ENCODE measurements at regions not wholly inside any gene's neighbourhood (a gene's known extent, or its start where the extent isn't known, plus 50 kb on each side); places are given as distances from the start of the nearest gene placed in this dataset.

GRCh38 chr2:42859006-42859552 lies 66.7 kb upstream of the HAAO start:
- no CpG with 5 or more reads among the region's 2 CpGs for WGBS (ENCODE audit: insufficient coverage)
- H3K27me3 ChIP-seq (ENCODE audit: control insufficient read depth, insufficient read depth, low read length), result no peaks in the 10 kb centered on the region
- H3K4me3 ChIP-seq (ENCODE audit: low read depth, low read length), result no peak overlapping the region
- H3K9me3 ChIP-seq (ENCODE audit: control insufficient read depth, insufficient read depth, low read length), result peaks cover 2% of the 10 kb centered on the region
- no peak overlapping the region for H3K27ac ChIP-seq (ENCODE audit: low read depth, low read length)
- peak in 5 of 6 donors; percentile 54 to 75 (median 58) for DNase-seq (ENCODE audit: low read depth in 4 of 6, low spot score in 6 of 6)
- no peaks in the 10 kb centered on the region for H3K36me3 ChIP-seq (ENCODE audit: control insufficient read depth, insufficient read depth, low read length)
- H3K4me1 ChIP-seq (ENCODE audit: control insufficient read depth, insufficient read depth, low read length), result peaks cover 8% of the 10 kb centered on the region

GRCh38 chr2:42858140-42859005 lies 66.0 kb upstream of the HAAO start:
- DNase-seq (ENCODE audit: low read depth in 4 of 6, low spot score in 6 of 6), result no peak
- Histone ChIP-seq H3K4me1 (ENCODE audit: control insufficient read depth, insufficient read depth, low read length) (peaks cover 15% of the 10 kb centered on the region), H3K9me3 (ENCODE audit: control insufficient read depth, insufficient read depth, low read length) (peaks cover 2% of the 10 kb centered on the region), H3K27me3 (ENCODE audit: control insufficient read depth, insufficient read depth, low read length) (no peaks in the 10 kb centered on the region), H3K4me3 (ENCODE audit: low read depth, low read length) (no peak overlapping the region), H3K36me3 (ENCODE audit: control insufficient read depth, insufficient read depth, low read length) (no peaks in the 10 kb centered on the region), H3K27ac (ENCODE audit: low read depth, low read length) (no peak overlapping the region)
- WGBS (ENCODE audit: insufficient coverage), result 79% methylated on average over 4 of the region's 4 CpGs

- Histone ChIP-seq H3K4me1 (ENCODE audit: control insufficient read depth, insufficient read depth, low read length) (peaks cover 15% of the 10 kb centered on the region), H3K27me3 (ENCODE audit: control insufficient read depth, insufficient read depth, low read length) (no peaks in the 10 kb centered on the region), H3K9me3 (ENCODE audit: control insufficient read depth, insufficient read depth, low read length) (peaks cover 2% of the 10 kb centered on the region), H3K4me3 (ENCODE audit: low read depth, low read length) (no peak overlapping the region), H3K27ac (ENCODE audit: low read depth, low read length) (no peak overlapping the region), H3K36me3 (ENCODE audit: control insufficient read depth, insufficient read depth, low read length) (no peaks in the 10 kb centered on the region)
- DNase-seq (ENCODE audit: low read depth in 4 of 6, low spot score in 6 of 6), result no peak
- WGBS (ENCODE audit: insufficient coverage), result 81% methylated on average over 20 of the region's 23 CpGs
These were observed 64.7 kb upstream of the HAAO start for GRCh38 chr2:42856891-42857632.

- Histone ChIP-seq H3K36me3 (ENCODE audit: control insufficient read depth, insufficient read depth, low read length) (no peaks in the 10 kb centered on the region), H3K4me1 (ENCODE audit: control insufficient read depth, insufficient read depth, low read length) (peaks cover 16% of the 10 kb centered on the region), H3K27ac (ENCODE audit: low read depth, low read length) (no peak overlapping the region), H3K27me3 (ENCODE audit: control insufficient read depth, insufficient read depth, low read length) (no peaks in the 10 kb centered on the region), H3K9me3 (ENCODE audit: control insufficient read depth, insufficient read depth, low read length) (peaks cover 2% of the 10 kb centered on the region), H3K4me3 (ENCODE audit: low read depth, low read length) (no peak overlapping the region)
- WGBS (ENCODE audit: insufficient coverage), result 92% methylated on average over 13 of the region's 16 CpGs
- DNase-seq (ENCODE audit: low read depth in 4 of 6, low spot score in 6 of 6), result no peak
These were observed 63.9 kb upstream of the HAAO start for GRCh38 chr2:42856106-42856860.

- DNase-seq (ENCODE audit: low read depth in 4 of 6, low spot score in 6 of 6), result no peak
- Histone ChIP-seq H3K4me3 (ENCODE audit: low read depth, low read length) (no peak overlapping the region), H3K27me3 (ENCODE audit: control insufficient read depth, insufficient read depth, low read length) (no peaks in the 10 kb centered on the region), H3K4me1 (ENCODE audit: control insufficient read depth, insufficient read depth, low read length) (peaks cover 20% of the 10 kb centered on the region), H3K36me3 (ENCODE audit: control insufficient read depth, insufficient read depth, low read length) (no peaks in the 10 kb centered on the region), H3K27ac (ENCODE audit: low read depth, low read length) (peak overlapping the region; percentile 85), H3K9me3 (ENCODE audit: control insufficient read depth, insufficient read depth, low read length) (peaks cover 2% of the 10 kb centered on the region)
- 81% methylated on average over 8 of the region's 11 CpGs for WGBS (ENCODE audit: insufficient coverage)
These were observed 63.0 kb upstream of the HAAO start for GRCh38 chr2:42855221-42855970.

- WGBS (ENCODE audit: insufficient coverage), result 64% methylated on average over 15 of the region's 16 CpGs
- H3K27me3 ChIP-seq (ENCODE audit: control insufficient read depth, insufficient read depth, low read length), result no peaks in the 10 kb centered on the region
- H3K4me3 ChIP-seq (ENCODE audit: low read depth, low read length), result no peak overlapping the region
- peaks cover 20% of the 10 kb centered on the region for H3K4me1 ChIP-seq (ENCODE audit: control insufficient read depth, insufficient read depth, low read length)
- no peaks in the 10 kb centered on the region for H3K36me3 ChIP-seq (ENCODE audit: control insufficient read depth, insufficient read depth, low read length)
- DNase-seq (ENCODE audit: low read depth in 4 of 6, low spot score in 6 of 6), result peak in 1 of 6 donors; percentile 51
- H3K27ac ChIP-seq (ENCODE audit: low read depth, low read length), result peak overlapping the region; percentile 85
- H3K9me3 ChIP-seq (ENCODE audit: control insufficient read depth, insufficient read depth, low read length), result peaks cover 2% of the 10 kb centered on the region
These were observed 61.9 kb upstream of the HAAO start for GRCh38 chr2:42854207-42854818.

GRCh38 chr2:42853549-42854206 lies 61.3 kb upstream of the HAAO start:
- H3K4me1 ChIP-seq (ENCODE audit: control insufficient read depth, insufficient read depth, low read length), result peaks cover 20% of the 10 kb centered on the region
- 55% methylated on average over 9 of the region's 12 CpGs for WGBS (ENCODE audit: insufficient coverage)

GRCh38 chr2:42852798-42853197 lies 60.4 kb upstream of the HAAO start:
- Histone ChIP-seq H3K36me3 (ENCODE audit: control insufficient read depth, insufficient read depth, low read length) (no peaks in the 10 kb centered on the region), H3K27ac (ENCODE audit: low read depth, low read length) (no peak overlapping the region), H3K27me3 (ENCODE audit: control insufficient read depth, insufficient read depth, low read length) (no peaks in the 10 kb centered on the region), H3K4me3 (ENCODE audit: low read depth, low read length) (no peak overlapping the region), H3K9me3 (ENCODE audit: control insufficient read depth, insufficient read depth, low read length) (no peaks in the 10 kb centered on the region), H3K4me1 (ENCODE audit: control insufficient read depth, insufficient read depth, low read length) (peaks cover 20% of the 10 kb centered on the region)
- DNase-seq (ENCODE audit: low read depth in 4 of 6, low spot score in 6 of 6), result no peak
- WGBS (ENCODE audit: insufficient coverage), result 100% methylated on average over 2 of the region's 5 CpGs

More at GRCh38 chr2:42853549-42854206, 61.3 kb upstream of the HAAO start:
- Histone ChIP-seq H3K27me3 (ENCODE audit: control insufficient read depth, insufficient read depth, low read length) (no peaks in the 10 kb centered on the region), H3K36me3 (ENCODE audit: control insufficient read depth, insufficient read depth, low read length) (no peaks in the 10 kb centered on the region), H3K9me3 (ENCODE audit: control insufficient read depth, insufficient read depth, low read length) (no peaks in the 10 kb centered on the region), H3K27ac (ENCODE audit: low read depth, low read length) (peak overlapping the region; percentile 85), H3K4me3 (ENCODE audit: low read depth, low read length) (no peak overlapping the region)
- DNase-seq (ENCODE audit: low read depth in 4 of 6, low spot score in 6 of 6), result peak in 1 of 6 donors; percentile 19

All from spinal cord (tissue), 9 donors.